Activated CD8-positive, alpha-beta memory T cell treated with anti-CD3 and anti-CD28 coated beads for 36 hours (primary cell): ENCODE measurements at regions not wholly inside any gene's neighbourhood (a gene's known extent, or its start where the extent isn't known, plus 50 kb on each side); places are given as distances from the start of the nearest gene placed in this dataset.

Experiments used
- CTCF ChIA-PET: fragments of 350-600 bp; sonication (Branson Sonifier 250); formaldehyde crosslinking; loops from one replicate; lab custom pipeline; 2021; ENCODE audit warnings: antibody characterized with exemption; lab: Charles Lee
- POLR2A ChIA-PET: fragments of 350-600 bp; sonication (Branson Sonifier 250); formaldehyde crosslinking; loops from one replicate; lab custom pipeline; 2021; ENCODE audit warnings: antibody characterized with exemption; lab: Charles Lee

DNA sequence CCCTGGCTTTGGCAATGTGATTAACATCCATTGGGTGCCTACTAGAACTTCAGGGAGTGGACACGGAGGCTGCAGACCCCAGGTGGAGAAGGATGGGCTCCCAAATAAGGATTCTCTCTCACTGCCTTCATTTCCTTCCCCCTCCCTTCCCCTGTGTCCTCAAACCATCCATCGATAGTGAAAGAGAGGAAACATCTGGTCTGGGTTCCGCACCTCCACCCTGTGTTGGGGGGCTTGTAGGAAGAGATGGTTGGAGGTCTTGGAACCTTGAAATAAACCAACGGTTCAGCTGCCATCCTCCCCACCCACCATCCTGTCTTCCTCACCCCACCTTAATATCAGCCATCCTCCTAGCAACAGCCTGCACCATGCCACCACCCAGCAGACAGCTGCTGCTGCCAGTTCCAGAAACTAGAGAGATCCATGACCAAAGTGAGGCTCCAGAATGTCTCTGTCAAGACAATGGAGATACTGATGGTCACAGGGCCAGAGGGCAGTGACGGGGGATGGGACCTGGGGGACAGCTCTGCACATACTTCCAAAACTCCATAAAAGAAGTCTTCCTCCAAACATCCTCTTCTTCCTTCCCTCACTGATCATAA is 153.1 kb upstream of the CCND2 start:
- ChIA-PET POLR2A (no interaction called here), CTCF (interaction anchor here (1.5 kb wide), 1 partner anchor 24 kb away, joined by 11 read pairs; no protein-coding TSS in a partner anchor)

DNA sequence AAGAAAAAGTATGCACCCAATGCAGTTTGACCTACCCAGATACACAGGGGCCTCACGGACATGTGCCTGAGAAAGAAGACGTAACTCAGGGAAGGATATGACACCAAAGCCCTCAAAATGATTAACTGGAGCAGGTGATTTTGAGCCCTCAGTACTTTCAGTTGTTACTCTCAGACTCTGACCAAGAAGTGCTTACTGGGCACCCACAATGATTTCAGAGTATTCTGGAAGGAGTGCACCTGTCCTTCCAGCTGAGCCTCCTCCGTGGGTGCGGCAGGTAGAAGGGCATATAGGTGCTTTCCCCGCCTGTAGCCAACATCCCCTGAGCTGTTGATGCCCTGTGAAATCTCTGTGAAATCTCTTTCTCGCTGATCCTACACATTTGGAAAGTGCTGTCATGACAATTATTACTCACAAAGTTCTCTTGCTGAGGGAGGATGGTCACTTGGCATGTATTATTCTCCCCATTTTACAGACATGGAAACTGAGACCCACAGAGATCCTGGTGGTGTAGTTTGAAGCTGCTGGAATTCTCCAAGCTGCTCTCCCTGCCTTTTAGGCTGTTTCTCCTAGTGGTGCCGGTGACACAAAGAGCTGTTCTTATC is 154.3 kb upstream of the CCND2 start:
- POLR2A ChIA-PET, result interaction anchor here (0.6 to 1.1 kb wide), 7 partner anchors 9 to 156 kb away, joined by 3 to 4 read pairs (median 3); no protein-coding TSS in a partner anchor
- CTCF ChIA-PET, result interaction anchor here (1.0 to 1.5 kb wide), 3 partner anchors 12 to 26 kb away, joined by 3 to 11 read pairs (median 6); no protein-coding TSS in a partner anchor

DNA sequence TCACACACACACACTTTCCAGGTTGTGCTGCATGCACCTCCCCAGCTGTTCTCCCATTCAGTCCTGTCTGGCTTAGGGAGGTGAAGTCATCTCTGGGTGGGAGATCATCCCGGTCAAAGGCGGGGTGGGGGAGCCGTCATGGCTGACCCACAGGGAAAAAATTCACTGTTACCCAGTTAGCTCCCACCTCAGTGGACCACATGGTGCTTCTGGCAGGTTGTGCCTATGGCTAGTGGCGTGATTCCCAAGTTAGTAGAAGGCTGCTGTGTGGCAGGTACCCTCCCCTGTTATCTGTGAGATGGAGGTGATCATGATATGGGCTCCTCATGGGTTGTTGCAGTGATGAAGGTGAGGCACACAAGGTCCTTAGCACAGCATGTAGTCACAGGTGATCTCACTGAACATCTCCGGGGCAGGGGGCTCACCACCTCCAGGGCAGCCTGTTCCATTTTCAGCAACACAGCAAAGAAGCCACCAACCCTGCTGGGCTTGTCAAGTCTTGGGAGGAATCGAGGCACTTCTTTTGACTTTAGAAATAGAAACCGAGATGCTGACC is 154.9 kb upstream of the CCND2 start:
- POLR2A ChIA-PET, result interaction anchor here (0.6 to 1.8 kb wide), 8 partner anchors 8 to 158 kb away, joined by 3 to 12 read pairs (median 4); partner anchors contain the start of gene CCND2
- CTCF ChIA-PET, result interaction anchor here (0.6 to 1.5 kb wide), 7 partner anchors 11 to 159 kb away, joined by 3 to 11 read pairs (median 3); no protein-coding TSS in a partner anchor

DNA sequence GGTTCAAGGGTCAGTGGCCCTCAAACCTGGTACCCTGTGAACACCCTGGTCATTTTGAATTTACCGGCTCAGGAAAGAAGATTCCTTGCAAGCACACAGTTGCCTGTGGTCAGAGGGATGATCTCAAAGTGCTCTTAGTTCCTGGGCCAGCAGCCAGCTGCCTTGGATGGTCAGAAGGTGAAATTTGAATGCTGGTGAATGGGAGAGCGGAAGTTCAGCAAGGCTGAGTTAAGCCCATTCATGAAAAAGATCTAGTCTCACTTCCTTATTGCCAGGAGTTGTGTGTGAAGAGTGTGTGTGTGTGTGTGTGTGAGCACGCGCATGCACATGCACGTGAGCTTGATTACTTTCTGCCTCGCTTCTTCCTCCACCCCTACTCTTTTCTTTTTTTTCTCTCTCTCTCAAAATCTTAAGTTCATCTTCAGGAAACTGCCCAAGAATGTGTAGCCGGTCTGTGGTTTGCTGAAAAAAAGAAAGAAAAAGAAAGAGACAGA is 155.5 kb upstream of the CCND2 start:
- POLR2A ChIA-PET, result interaction anchor here (1.2 to 1.8 kb wide), 4 partner anchors 28 to 158 kb away, joined by 3 to 12 read pairs (median 5); partner anchors contain the start of gene CCND2

DNA sequence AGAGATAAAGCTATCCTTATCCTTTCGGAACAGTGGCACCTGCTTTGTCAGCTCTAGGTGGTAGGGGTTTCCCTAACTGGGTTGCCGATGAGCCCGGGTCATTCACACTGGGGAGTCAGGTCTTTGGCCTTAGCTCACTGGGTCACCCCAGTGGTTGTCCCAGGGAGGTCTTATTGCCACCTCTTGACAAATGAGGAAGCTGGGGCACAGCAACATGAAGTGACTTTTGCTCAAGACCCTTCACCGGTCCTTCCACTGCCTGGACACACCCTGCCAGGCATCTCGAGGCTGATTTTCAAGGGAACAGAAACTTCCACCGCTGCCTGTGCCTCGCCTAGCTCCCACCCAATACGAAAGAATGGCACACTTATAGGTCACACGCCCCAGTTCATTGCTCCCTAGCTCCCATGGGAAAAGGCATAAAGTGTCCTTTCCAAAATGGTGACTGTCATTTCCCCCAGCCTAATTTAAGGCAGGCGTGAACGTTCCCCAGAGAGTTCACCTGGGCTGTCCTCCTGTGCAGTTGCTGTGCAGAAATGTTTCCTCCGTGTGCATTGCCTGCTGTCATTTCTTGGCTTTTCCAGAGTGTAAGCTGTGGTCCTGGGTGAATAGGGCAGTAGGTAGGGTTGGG is 156.1 kb upstream of the CCND2 start:
- ChIA-PET CTCF (interaction anchor here (0.7 to 3.7 kb wide), 6 partner anchors 10 to 160 kb away, joined by 3 to 17 read pairs (median 8); no protein-coding TSS in a partner anchor), POLR2A (interaction anchor here (1.2 to 1.8 kb wide), 4 partner anchors 28 to 159 kb away, joined by 3 to 12 read pairs (median 5); partner anchors contain the start of gene CCND2)

More for the DNA sequence above, 155.5 kb upstream of the CCND2 start:
- CTCF ChIA-PET, result interaction anchor here (0.6 to 2.4 kb wide), 6 partner anchors 10 to 159 kb away, joined by 3 to 8 read pairs (median 3); no protein-coding TSS in a partner anchor

DNA sequence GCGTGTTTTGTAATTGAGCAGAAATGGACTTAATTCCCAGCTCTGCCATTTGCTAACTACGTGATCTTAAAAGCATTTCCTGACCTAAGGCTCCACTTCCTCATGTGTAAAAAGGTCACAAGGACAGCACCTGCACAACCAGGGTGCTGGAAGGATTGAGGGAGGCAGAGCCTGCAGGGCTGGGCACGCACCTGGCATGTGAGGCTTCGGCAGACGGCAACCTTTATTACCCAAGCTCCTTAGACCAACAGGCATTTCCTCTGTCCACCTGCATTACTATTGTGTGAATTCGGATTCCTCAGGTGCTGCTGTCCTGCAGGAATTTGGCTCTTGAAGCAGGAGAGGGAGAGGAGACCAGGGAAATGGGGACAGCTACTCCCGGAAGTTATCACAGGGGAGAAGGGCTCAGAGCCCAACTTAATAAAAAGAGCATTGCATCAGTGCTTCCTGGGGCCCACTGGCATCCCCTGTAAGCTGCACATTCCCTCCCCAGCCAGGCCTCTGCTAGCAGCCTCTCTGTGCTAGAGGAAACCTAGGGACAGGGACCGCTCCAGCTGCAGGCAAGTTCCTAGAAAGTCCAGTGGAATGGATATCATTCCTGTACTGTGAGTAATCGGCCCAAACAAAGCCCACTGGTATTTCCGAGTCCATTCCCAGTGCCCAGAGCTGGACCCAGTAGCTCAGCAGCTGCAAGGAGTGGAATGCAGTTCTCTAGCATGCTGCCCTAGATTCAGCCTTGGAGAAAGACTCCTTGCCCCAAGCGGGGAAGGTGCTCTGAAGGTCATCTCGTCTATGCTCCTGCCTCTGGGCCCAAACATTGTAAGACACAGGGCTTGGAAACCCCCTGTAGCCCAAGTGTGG is 157.1 kb upstream of the CCND2 start:
- ChIA-PET POLR2A (interaction anchor here (0.6 kb wide), 1 partner anchor 19 kb away, joined by 3 read pairs; no protein-coding TSS in a partner anchor), CTCF (interaction anchor here (0.5 to 3.7 kb wide), 8 partner anchors 9 to 257 kb away, joined by 3 to 17 read pairs (median 6); no protein-coding TSS in a partner anchor)

DNA sequence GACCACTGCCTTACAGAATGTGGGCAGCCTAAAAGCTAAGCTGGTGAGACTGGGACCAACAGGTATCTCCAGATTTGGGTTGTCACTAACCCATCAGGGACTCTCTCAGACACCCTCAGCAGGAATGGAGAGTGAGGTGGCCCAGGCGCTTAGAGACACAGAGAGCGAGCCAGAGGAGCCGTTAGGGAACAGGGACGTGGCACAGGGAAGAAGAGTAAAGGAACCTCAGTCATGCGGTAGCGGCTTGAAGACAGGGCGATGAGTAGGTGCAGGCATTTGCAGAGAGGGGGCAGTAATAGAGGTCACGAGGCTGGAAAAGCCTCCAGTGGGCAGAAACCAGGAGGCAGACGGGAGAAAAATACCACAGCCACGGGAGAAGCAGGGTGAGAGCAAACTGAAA is 158.0 kb upstream of the CCND2 start:
- ChIA-PET POLR2A (no interaction called here), CTCF (interaction anchor here (0.6 to 3.7 kb wide), 5 partner anchors 8 to 256 kb away, joined by 3 to 17 read pairs (median 4); no protein-coding TSS in a partner anchor)

DNA sequence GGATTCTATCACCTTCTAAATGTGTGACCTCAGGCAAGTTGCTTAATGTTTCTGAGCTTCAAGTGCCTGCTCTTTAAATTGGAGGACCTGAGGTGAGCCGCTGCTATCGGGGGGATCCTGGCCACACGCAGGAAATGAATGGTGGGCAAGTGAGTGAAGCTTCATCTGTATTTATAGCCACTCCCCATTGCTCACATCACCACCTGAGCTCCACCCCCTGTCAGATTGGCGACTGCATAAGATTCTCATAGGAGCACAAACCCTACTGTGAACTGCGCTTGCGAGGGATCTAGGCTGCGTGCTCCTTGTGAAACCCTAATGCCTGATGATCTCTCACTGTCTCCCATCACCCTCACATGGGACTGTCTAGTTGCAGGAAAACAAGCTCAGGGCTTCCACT is 158.6 kb upstream of the CCND2 start:
- CTCF ChIA-PET, result interaction anchor here (1.8 to 3.7 kb wide), 2 partner anchors 31 to 162 kb away, joined by 4 to 17 read pairs; no protein-coding TSS in a partner anchor

DNA sequence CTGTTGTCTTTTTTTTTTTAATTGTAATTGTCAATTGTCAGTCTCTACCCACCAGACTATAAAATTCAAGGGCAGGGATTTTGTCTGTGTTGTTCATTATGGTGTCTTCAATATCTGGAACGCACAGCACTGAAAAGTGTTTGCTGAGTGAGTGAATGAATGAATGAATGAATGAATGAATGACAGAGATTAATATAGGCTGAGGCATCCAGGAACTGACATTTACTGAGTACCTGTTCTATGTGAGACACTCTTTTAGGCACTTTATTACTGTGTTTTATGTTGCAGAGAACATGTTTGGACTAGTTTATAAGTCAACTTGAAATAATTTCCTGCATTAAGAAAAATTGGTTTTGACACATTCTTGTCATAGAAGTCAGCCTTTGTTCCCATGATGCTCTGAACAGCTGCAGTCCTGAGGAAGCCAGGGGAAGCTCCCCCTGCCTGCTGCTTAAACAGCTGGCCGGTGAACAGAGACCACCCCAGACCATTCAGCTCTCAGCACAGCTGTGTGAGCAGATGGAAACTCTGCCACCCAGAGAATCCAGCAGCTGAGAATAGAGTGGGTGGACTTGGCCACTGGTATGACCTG is 160.7 kb upstream of the CCND2 start:
- ChIA-PET POLR2A (interaction anchor here (1.0 to 1.6 kb wide), 4 partner anchors 28 to 164 kb away, joined by 3 to 8 read pairs (median 4); partner anchors contain the start of gene CCND2), CTCF (interaction anchor here (0.9 to 1.7 kb wide), 2 partner anchors 157 to 164 kb away, joined by 3 to 9 read pairs; no protein-coding TSS in a partner anchor)

More for the DNA sequence above, 158.6 kb upstream of the CCND2 start:
- POLR2A ChIA-PET, result interaction anchor here (0.9 kb wide), 1 partner anchor 49 kb away, joined by 3 read pairs; no protein-coding TSS in a partner anchor

DNA sequence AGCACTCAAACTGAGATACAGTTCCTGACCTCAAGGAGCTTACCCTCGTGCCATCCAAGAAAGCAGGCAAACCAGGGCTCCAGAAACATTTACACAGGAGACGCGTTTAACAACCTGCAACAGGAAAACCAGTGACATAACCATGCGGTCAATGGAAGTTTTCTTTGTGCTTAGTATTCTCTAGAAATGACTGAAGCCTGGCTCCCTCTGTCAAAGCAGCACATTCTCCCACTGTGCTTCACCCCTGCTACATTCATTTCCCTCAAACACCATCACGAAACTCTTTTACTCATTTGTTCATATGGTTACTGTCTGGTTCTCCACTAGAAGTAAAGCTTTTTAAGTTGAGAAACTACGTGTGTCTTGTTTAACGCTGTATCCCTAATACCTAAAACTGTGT is 161.3 kb upstream of the CCND2 start:
- ChIA-PET POLR2A (interaction anchor here (0.6 to 1.6 kb wide), 5 partner anchors 28 to 165 kb away, joined by 3 to 8 read pairs (median 4); partner anchors contain the start of gene CCND2), CTCF (interaction anchor here (0.6 to 1.7 kb wide), 3 partner anchors 31 to 165 kb away, joined by 3 to 9 read pairs (median 3); no protein-coding TSS in a partner anchor)

DNA sequence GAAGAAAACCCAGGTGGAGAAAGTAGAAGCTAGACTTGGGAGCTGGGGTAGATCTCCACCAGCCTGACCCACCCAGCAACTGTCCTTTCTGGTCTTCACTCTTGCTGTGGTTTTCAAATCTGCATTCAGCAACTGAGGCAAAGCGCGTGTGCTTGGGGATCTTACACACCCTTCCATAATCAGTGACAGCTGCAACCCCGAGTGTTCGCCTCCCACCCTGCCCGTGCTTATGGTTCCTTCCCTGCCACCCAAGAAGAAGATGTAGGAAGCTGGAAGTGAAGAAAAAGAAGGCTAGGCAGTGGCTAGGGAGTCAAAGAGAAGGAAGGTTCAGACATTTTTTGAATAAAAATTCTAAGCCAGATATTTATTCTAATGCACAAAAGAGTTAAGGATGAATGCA is 162.6 kb upstream of the CCND2 start:
- CTCF ChIA-PET, result interaction anchor here (0.9 to 1.7 kb wide), 2 partner anchors 166 kb away, joined by 3 to 9 read pairs; no protein-coding TSS in a partner anchor
- POLR2A ChIA-PET, result interaction anchor here (0.7 to 1.1 kb wide), 2 partner anchors 8 to 166 kb away, joined by 3 to 4 read pairs; no protein-coding TSS in a partner anchor

DNA sequence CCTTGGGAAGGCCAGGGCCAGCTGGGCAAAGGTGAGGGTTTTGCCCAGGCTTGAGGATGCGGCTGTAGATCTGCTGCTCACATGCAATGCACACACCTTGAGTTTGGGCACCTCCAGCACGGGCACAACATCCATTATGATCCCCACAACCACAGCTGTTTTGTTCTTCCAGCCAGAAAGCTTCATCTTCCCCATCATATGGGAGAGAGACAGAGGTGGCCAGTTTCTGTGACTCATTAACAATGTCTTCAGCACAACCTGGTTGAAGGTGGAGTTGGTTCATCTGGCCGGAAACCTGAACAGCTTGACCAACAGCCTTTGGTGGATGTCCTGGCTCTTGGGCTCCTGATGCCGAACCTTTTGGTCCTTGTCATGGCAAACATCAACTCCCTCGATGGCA is 163.7 kb upstream of the CCND2 start:
- ChIA-PET CTCF (interaction anchor here (0.7 to 1.2 kb wide), 2 partner anchors 37 to 167 kb away, joined by 3 to 4 read pairs; no protein-coding TSS in a partner anchor), POLR2A (interaction anchor here (0.7 kb wide), 1 partner anchor 166 kb away, joined by 3 read pairs; no protein-coding TSS in a partner anchor)

DNA sequence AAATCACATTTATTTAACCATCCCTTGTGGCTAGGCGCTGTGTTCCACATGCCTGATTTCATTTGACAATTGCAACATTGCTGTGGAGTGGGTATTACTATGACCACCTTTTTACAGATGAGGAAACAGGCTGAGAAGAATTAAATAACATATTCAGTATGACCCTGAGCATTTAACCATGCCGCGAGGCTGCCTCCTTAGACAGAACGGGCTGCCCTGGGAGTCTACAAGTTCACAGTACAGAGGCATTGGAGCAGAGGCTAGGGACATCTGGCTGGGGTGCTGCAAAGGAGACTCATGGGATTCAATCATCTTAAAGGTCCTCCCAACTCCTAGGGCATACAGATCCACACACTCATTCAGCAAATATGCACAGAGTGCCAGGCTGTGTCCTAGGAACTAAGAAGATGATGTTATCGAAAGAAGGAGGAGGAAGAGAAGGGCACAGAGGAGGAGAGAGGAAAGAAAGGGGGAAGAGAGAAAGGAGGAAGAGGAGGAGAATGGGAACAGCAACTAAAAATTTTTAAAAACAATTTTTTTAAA is 164.7 kb upstream of the CCND2 start:
- POLR2A ChIA-PET, result no interaction called here
- CTCF ChIA-PET, result interaction anchor here (2.1 to 2.4 kb wide), 2 partner anchors 33 to 168 kb away, joined by 10 to 34 read pairs; no protein-coding TSS in a partner anchor

DNA sequence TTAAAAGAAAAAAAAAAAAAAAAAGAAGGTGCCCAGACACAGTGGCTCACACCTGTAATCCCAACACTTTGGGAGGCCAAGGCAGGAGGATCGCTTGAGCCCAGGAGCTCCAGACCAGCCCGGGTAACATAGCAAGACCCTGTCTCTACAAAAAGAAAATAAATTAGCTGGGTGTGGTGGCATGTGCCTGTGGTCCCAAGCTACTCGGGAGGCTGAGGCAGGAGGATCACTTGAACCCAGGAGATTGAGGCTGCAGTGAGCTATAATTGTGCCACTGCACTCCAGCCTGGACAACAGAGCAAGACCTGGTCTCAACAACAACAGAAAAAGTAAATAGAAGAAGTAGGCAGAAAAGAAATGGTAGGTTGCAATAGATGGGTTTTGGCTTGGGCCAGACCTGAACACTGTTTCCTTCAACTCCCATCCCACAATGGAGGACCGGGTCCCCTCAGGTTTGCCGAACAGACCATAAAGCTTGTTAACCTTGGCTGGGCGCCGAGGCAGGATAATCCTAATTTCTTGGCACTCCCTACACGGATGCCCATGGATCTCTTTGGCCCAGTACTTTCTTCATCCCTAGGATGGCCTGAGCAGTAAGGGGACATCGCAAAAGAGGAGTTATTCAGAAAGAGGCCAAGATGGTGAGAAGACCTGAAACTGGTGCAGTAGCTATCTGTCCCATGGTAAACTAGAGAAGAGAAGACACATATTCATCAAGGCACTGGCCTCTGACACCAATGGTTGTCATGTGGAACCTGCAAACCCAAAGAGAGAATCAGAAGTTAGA is 165.5 kb upstream of the CCND2 start:
- ChIA-PET POLR2A (interaction anchor here (0.6 to 1.6 kb wide), 5 partner anchors 134 to 168 kb away, joined by 3 to 14 read pairs (median 6); partner anchors contain the start of gene CCND2), CTCF (interaction anchor here (0.6 to 2.4 kb wide), 20 partner anchors 9 to 223 kb away, joined by 3 to 34 read pairs (median 4); partner anchors contain the start of gene CCND2)

DNA sequence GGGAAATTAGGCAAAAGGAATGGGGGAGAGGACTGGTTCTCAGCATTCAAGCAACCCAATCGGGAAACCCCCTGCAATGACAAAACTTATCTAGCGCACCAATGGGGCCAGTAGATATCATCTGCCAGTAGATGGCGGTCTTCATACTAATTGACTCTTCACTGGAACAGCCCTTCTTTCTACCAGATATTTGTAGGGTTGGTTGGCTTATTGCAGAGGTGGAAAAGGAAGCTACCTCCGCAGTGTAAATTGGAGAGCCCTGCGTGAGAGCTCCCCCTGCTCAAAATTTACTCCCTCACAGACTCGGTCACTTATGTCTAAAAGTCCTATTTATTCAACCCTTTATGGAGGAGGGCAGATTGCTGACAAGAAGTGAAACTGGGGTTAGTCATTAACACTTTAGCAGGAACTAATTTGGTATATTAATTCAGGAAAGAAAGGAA is 166.1 kb upstream of the CCND2 start:
- ChIA-PET CTCF (interaction anchor here (0.6 to 2.4 kb wide), 20 partner anchors 9 to 222 kb away, joined by 3 to 34 read pairs (median 4); partner anchors contain the start of gene CCND2), POLR2A (interaction anchor here (0.6 to 1.6 kb wide), 6 partner anchors 135 to 194 kb away, joined by 3 to 14 read pairs (median 6); partner anchors contain the start of gene CCND2)
